Stomach (tissue), 8 donors: ENCODE measurements at regions not wholly inside any gene's neighbourhood (a gene's known extent, or its start where the extent isn't known, plus 50 kb on each side); places are given as distances from the start of the nearest gene placed in this dataset.

Experiments
- DNase-seq, 2 donors: peaks; one replicate each; pipeline versions ENCODE4 v3.0.0 to v3.0.0-alpha.2; 2013 to 2019
- H3K27ac ChIP-seq, 5 donors: fragments of 200-600 bp in 4 of 5; sonication (generic) in 4 of 5; one replicate each; pipeline ENCODE4 v1.5.1; 2013 to 2019; ENCODE audit warnings: mild to moderate bottlenecking in 1 of 5, moderate library complexity in 1 of 5
- H3K27me3 ChIP-seq, 3 donors: fragments of 200-600 bp; sonication (generic); one replicate each; pipeline ENCODE4 v1.5.1; 2017 to 2019; ENCODE audit warnings: mixed run types in 1 of 3
- H3K36me3 ChIP-seq, 4 donors: fragments of 200-600 bp; sonication (generic); 1 replicate in 3 of 4; 2 replicates in 1 of 4; pipeline ENCODE4 v1.5.1; 2016 to 2019
- H3K4me1 ChIP-seq, 4 donors: fragments of 200-600 bp; sonication (generic); one replicate each; pipeline ENCODE4 v1.5.1; 2016 to 2019
- H3K4me3 ChIP-seq, 4 donors: fragments of 200-600 bp; sonication (generic) in 3 of 4; one replicate each; pipeline ENCODE4 v1.5.1; 2016 to 2019; ENCODE audit warnings: mild to moderate bottlenecking in 1 of 4
- H3K9me3 ChIP-seq, 4 donors: fragments of 200-600 bp; sonication (generic); one replicate each; pipeline ENCODE4 v1.5.1; 2016 to 2019
- EP300 ChIP-seq: sonication (generic); formaldehyde crosslinking; IDR thresholded peaks from one replicate; pipeline ENCODE4 v1.6.1; 2017; ENCODE audit warnings: antibody characterized with exemption
- POLR2A ChIP-seq, 4 donors: fragments of 450-650 bp; IDR thresholded peaks; one replicate each; pipeline ENCODE4 v1.6.1; 2016; ENCODE audit warnings: antibody characterized with exemption in 4 of 4, control low read depth in 2 of 4, mild to moderate bottlenecking in 1 of 4, moderate library complexity in 1 of 4
- POLR2AphosphoS5 ChIP-seq, 3 donors: sonication (generic); formaldehyde crosslinking; IDR thresholded peaks; one replicate each; pipeline ENCODE4 v1.6.1; 2016; ENCODE audit warnings: antibody characterized with exemption in 3 of 3
- WGBS, 5 donors: extraction: QIAGEN DNeasy Blood & Tissue Kit in 3 of 5; methylation state at CpG; one replicate each; pipeline versions ENCODE4 v1.1.5 to v1.1.7; 2013 to 2018; 5-methylcytosine and 5-hydroxymethylcytosine counted together
- intact Hi-C: fragments of 100-400 bp; cut with DNase I; formaldehyde crosslinking; loops from one replicate; pipeline ENCODE4 v1.15.1; 2023; ENCODE audit warnings: low total_unique reads
- TF ChIP-seq, protein P1 (sequence below), 7 experiments: fragments of 450-650 bp in 4 of 7; fragments of 200-600 bp in 3 of 7; sonication (generic) in 3 of 7; IDR thresholded peaks; one replicate each; pipeline ENCODE4 v1.5.1; 2016 to 2019; ENCODE audit warnings: antibody characterized with exemption in 7 of 7, control low read depth in 2 of 7, mild to moderate bottlenecking in 1 of 7
- donor health status: healthy with polysubstance abuse.
- donor health status: Bipolar disorder and iron deficiency.
- donor health status: healthy.

DNA sequence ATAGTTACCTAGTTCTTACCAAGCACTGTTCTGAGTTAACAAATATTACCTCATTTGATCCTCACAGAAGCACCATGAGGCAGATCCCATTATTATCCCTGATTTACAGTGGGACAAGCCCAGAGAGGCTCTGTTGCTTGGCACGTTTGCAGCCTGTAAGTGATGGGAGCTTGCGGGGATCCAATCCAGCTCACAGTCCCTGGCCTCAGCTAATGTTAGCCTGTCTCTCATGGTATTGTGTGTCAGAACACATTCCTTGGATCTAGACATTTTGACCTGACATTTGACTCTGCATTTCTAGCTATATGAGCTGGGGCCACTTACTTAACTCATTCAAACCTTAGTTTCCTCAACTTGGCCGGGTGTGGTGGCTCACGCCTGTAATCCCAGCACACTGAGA, 246.9 kb upstream of the LRTM1 start:
- no peak for DNase-seq
- Histone ChIP-seq H3K36me3 (no peaks in the 10 kb centered on the region), H3K9me3 (peaks cover 0 to 9% (median 5%) of the 10 kb centered on the region in 4 donors), H3K4me3 (no peak overlapping the region), H3K27ac (no peak overlapping the region), H3K27me3 (no peaks in the 10 kb centered on the region), H3K4me1 (no peaks in the 10 kb centered on the region)
- intact Hi-C loops = no loop called here
- no peak for TF ChIP-seq EP300
- TF ChIP-seq, protein P1, sequence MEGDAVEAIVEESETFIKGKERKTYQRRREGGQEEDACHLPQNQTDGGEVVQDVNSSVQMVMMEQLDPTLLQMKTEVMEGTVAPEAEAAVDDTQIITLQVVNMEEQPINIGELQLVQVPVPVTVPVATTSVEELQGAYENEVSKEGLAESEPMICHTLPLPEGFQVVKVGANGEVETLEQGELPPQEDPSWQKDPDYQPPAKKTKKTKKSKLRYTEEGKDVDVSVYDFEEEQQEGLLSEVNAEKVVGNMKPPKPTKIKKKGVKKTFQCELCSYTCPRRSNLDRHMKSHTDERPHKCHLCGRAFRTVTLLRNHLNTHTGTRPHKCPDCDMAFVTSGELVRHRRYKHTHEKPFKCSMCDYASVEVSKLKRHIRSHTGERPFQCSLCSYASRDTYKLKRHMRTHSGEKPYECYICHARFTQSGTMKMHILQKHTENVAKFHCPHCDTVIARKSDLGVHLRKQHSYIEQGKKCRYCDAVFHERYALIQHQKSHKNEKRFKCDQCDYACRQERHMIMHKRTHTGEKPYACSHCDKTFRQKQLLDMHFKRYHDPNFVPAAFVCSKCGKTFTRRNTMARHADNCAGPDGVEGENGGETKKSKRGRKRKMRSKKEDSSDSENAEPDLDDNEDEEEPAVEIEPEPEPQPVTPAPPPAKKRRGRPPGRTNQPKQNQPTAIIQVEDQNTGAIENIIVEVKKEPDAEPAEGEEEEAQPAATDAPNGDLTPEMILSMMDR (IDR thresholded peaks at IDR 0.05) = no peak
- TF ChIP-seq POLR2AphosphoS5 (IDR thresholded peaks at IDR 0.05) = no peak
- no peak for TF ChIP-seq POLR2A (IDR thresholded peaks at IDR 0.05)
- 80 to 91% (median 86%) methylated on average over 4 of the region's 4 CpGs for WGBS, 5 donors

DNA sequence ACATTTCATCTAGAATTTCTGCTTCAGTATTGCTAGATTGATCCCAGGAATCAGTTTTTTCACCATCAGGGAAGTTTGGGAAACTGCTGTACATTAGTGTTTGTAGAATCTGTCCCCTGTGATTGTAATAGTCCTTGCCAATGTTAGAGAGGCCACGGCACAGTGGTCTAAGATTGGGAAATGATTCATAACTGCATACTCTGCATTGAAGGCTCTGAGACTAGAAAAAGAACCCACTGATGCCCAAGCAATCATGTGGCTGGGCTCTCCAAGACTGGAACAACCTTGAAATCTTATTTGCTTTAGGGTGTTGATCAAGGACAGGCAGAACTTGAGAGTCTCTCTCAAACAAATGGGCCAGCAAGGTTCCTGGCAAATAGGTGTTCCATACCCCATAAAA, 245.6 kb upstream of the LRTM1 start:
- no peak overlapping the region for H3K27ac ChIP-seq
- H3K4me3 ChIP-seq = no peak overlapping the region
- DNase-seq = no peak
- H3K27me3 ChIP-seq = no peaks in the 10 kb centered on the region
- TF ChIP-seq POLR2AphosphoS5 (IDR thresholded peaks at IDR 0.05) (no peak), POLR2A (IDR thresholded peaks at IDR 0.05) (no peak), EP300 (no peak)
- TF ChIP-seq, protein P1 (IDR thresholded peaks at IDR 0.05) = no peak
- H3K9me3 ChIP-seq = peaks cover 0 to 9% (median 5%) of the 10 kb centered on the region in 4 donors
- WGBS, 5 donors = 53 to 91% (median 84%) methylated on average over 1 of the region's 1 CpG
- H3K4me1 ChIP-seq = no peaks in the 10 kb centered on the region
- no peaks in the 10 kb centered on the region for H3K36me3 ChIP-seq
- intact Hi-C loops = no loop called here

DNA sequence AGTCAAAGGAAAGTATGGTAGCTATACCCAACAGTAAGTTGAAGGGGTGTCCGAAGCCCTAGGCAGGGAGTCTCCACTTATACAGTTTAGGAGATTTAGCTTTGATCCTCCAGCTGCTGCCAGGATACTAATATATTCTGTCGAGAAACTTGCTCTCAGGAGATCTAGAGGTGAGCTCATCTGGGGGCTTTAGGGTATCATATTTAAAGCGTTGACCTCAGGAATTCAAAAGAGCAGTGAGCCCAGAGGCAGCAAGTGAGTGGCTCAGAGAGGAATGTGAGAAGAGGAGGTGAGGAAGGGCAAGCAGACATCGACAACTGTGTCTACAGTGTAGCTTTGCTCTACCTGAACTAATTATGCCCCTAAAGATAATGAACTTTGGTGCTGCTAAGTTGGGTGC, 245.1 kb upstream of the LRTM1 start:
- Histone ChIP-seq H3K4me3 (no peak overlapping the region), H3K4me1 (no peaks in the 10 kb centered on the region), H3K9me3 (peaks cover 0 to 9% (median 5%) of the 10 kb centered on the region in 4 donors), H3K27ac (no peak overlapping the region), H3K27me3 (no peaks in the 10 kb centered on the region), H3K36me3 (no peaks in the 10 kb centered on the region)
- no peak for DNase-seq
- intact Hi-C loops = no loop called here
- WGBS, 5 donors = 75 to 87% (median 82%) methylated on average over 4 of the region's 4 CpGs
- TF ChIP-seq POLR2A (IDR thresholded peaks at IDR 0.05) = no peak
- TF ChIP-seq, protein P1 (IDR thresholded peaks at IDR 0.05) = no peak

DNA sequence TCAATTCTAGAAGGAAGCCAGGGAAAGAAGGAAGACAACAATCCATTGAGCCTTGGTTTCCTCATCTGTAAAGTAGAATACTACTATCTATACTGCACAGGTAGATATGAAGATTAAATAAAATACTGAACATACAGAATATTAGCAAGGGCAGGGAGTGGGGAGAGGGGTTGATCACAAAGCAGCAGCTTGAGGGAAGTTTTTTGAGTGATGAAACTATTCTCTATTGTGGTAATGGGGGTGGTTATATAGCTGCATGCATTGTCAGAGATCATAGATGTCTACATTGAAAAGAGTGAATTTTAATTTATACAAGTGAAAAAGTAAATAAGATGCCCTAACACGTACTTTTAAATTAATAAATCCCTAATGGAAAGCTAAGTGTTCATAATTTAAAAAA, 242.6 kb upstream of the LRTM1 start:
- 44 to 57% (median 55%) methylated on average over 1 of the region's 1 CpG for WGBS, 5 donors

More for the DNA sequence above, 242.6 kb upstream of the LRTM1 start:
- H3K27ac ChIP-seq = no peak overlapping the region
- no peaks in the 10 kb centered on the region for H3K27me3 ChIP-seq
- intact Hi-C loops = no loop called here
- H3K4me3 ChIP-seq = no peak overlapping the region
- no peak for DNase-seq
- peaks cover 0 to 9% (median 5%) of the 10 kb centered on the region in 4 donors for H3K9me3 ChIP-seq
- TF ChIP-seq POLR2AphosphoS5 (IDR thresholded peaks at IDR 0.05) = no peak
- TF ChIP-seq EP300 = no peak
- TF ChIP-seq POLR2A (IDR thresholded peaks at IDR 0.05) = no peak
- TF ChIP-seq, protein P1 (IDR thresholded peaks at IDR 0.05) = no peak
- H3K4me1 ChIP-seq = peaks cover 0 to 7% (median 0%) of the 10 kb centered on the region in 4 donors
- no peaks in the 10 kb centered on the region for H3K36me3 ChIP-seq
